ENCODE measurements at regions not wholly inside any gene's neighbourhood (a gene's known extent, or its start where the extent isn't known, plus 50 kb on each side); places are given as distances from the start of the nearest gene placed in this dataset.
A peak's percentile ranks its signal among the peaks of the same experiment; 100 is the strongest.

- no peak for DNase-seq
These were observed 1162.7 kb downstream of the BCL11B start for GRCh38 chr14:98109326-98109725.

GRCh38 chr14:98112194-98112780 lies 1159.7 kb downstream of the BCL11B start:
- no peak for DNase-seq

GRCh38 chr14:98114122-98114895 lies 1157.7 kb downstream of the BCL11B start:
- no peak for DNase-seq

- no peak for DNase-seq
These were observed 1157.1 kb downstream of the BCL11B start for GRCh38 chr14:98114946-98115345.

- no peak for DNase-seq
These were observed 1153.2 kb downstream of the BCL11B start for GRCh38 chr14:98118749-98119148.

GRCh38 chr14:98119739-98120138 lies 1152.3 kb downstream of the BCL11B start:
- no peak for DNase-seq

GRCh38 chr14:98120831-98121464 lies 1151.0 kb downstream of the BCL11B start:
- DNase-seq: no peak

GRCh38 chr14:98122527-98122926 lies 1149.5 kb downstream of the BCL11B start:
- DNase-seq: no peak

- DNase-seq: no peak
These were observed 1141.3 kb downstream of the BCL11B start for GRCh38 chr14:98130691-98131090.

- no peak for DNase-seq
These were observed 1140.6 kb downstream of the BCL11B start for GRCh38 chr14:98131406-98131805.

- DNase-seq: no peak
These were observed 1138.2 kb downstream of the BCL11B start for GRCh38 chr14:98133806-98134205.

GRCh38 chr14:98136012-98136789 lies 1135.8 kb downstream of the BCL11B start:
- no peak for DNase-seq

GRCh38 chr14:98137131-98138025 lies 1134.6 kb downstream of the BCL11B start:
- DNase-seq: peak; percentile 39

GRCh38 chr14:98138666-98139065 lies 1133.3 kb downstream of the BCL11B start:
- DNase-seq: no peak

- DNase-seq: no peak
These were observed 1131.0 kb downstream of the BCL11B start for GRCh38 chr14:98140862-98141530.

GRCh38 chr14:98143566-98143965 lies 1128.4 kb downstream of the BCL11B start:
- no peak for DNase-seq

- DNase-seq: no peak
These were observed 1127.0 kb downstream of the BCL11B start for GRCh38 chr14:98144964-98145363.

GRCh38 chr14:98146416-98146815 lies 1125.6 kb downstream of the BCL11B start:
- no peak for DNase-seq

GRCh38 chr14:98154254-98154653 lies 1117.7 kb downstream of the BCL11B start:
- no peak for DNase-seq

GRCh38 chr14:98156411-98156810 lies 1115.6 kb downstream of the BCL11B start:
- no peak for DNase-seq

- DNase-seq: no peak
These were observed 1111.1 kb downstream of the BCL11B start for GRCh38 chr14:98160901-98161300.

- no peak for DNase-seq
These were observed 1110.6 kb downstream of the BCL11B start for GRCh38 chr14:98161356-98161755.
